Keratinocyte (primary cell): ENCODE measurements at regions not wholly inside any gene's neighbourhood (a gene's known extent, or its start where the extent isn't known, plus 50 kb on each side); places are given as distances from the start of the nearest gene placed in this dataset.

Experiments
- DNase-seq: peaks from one replicate; pipeline ENCODE4 v3.0.0-alpha.2; 2011; ENCODE audit warnings: low read depth, missing footprints, low spot score
- FAIRE-seq: peaks from 2 replicates; lab custom pipeline; 2011; peaks lifted over from hg19 to GRCh38; lab: Jason Lieb, UNC
- H2AFZ ChIP-seq: 2 replicates; pipeline ENCODE4 v1.6.0; 2012; ENCODE audit warnings: low read length, control low read depth, inconsistent platforms; ENCODE audit not compliant: control insufficient read depth
- H3K27ac ChIP-seq: 2 replicates; pipeline ENCODE4 v1.5.1; 2011; ENCODE audit warnings: low read length; ENCODE audit not compliant: control insufficient read depth, insufficient read depth
- H3K27me3 ChIP-seq: 3 replicates; pipeline ENCODE4 v1.6.0; 2011; ENCODE audit warnings: low read length; ENCODE audit not compliant: control insufficient read depth, insufficient read depth; ENCODE audit errors: extremely low read depth
- H3K36me3 ChIP-seq, 2 experiments: 2 replicates in 1 of 2; 3 replicates in 1 of 2; pipeline ENCODE4 v1.5.1; 2011; ENCODE audit warnings: low read length in 2 of 2, mild to moderate bottlenecking in 1 of 2; ENCODE audit not compliant: control insufficient read depth in 2 of 2, insufficient read depth in 2 of 2; ENCODE audit errors: extremely low read depth in 1 of 2
- H3K4me1 ChIP-seq: 3 replicates; pipeline ENCODE4 v1.5.1; 2011; ENCODE audit warnings: low read length; ENCODE audit not compliant: control insufficient read depth, insufficient read depth; ENCODE audit errors: extremely low read depth
- H3K4me2 ChIP-seq: 3 replicates; pipeline ENCODE4 v1.6.0; 2011; ENCODE audit warnings: low read depth, low read length; ENCODE audit not compliant: control insufficient read depth, insufficient read depth; ENCODE audit errors: extremely low read depth
- H3K4me3 ChIP-seq, 3 experiments: fragments of 200-600 bp in 1 of 3; sonication (generic) in 1 of 3; 2 replicates in 2 of 3; 3 replicates in 1 of 3; pipeline ENCODE4 v1.5.1; 2011 to 2016; ENCODE audit warnings: low read length in 3 of 3, mild to moderate bottlenecking in 3 of 3, control low read depth in 2 of 3, inconsistent platforms in 1 of 3, low read depth in 1 of 3, mixed read lengths in 1 of 3, mixed run types in 1 of 3, moderate library complexity in 1 of 3; ENCODE audit not compliant: control insufficient read depth in 2 of 3, insufficient read depth in 2 of 3; ENCODE audit errors: extremely low read depth in 1 of 3
- H3K79me2 ChIP-seq: 2 replicates; pipeline ENCODE4 v1.6.0; 2012; ENCODE audit warnings: low read length; ENCODE audit not compliant: control insufficient read depth, insufficient read depth
- H3K9ac ChIP-seq: 3 replicates; pipeline ENCODE4 v1.6.0; 2011; ENCODE audit warnings: low read length; ENCODE audit not compliant: control insufficient read depth, insufficient read depth; ENCODE audit errors: extremely low read depth
- H3K9me1 ChIP-seq: 3 replicates; pipeline ENCODE4 v1.6.0; 2011; ENCODE audit warnings: low read length; ENCODE audit not compliant: control insufficient read depth, insufficient read depth; ENCODE audit errors: extremely low read depth
- H3K9me3 ChIP-seq: 2 replicates; pipeline ENCODE4 v1.5.1; 2012; ENCODE audit warnings: low read depth, low read length; ENCODE audit not compliant: control insufficient read depth
- H4K20me1 ChIP-seq: 3 replicates; pipeline ENCODE4 v1.6.0; 2011; ENCODE audit warnings: low read length; ENCODE audit not compliant: control insufficient read depth, insufficient read depth; ENCODE audit errors: extremely low read depth
- EZH2 ChIP-seq: IDR thresholded peaks from one replicate; pipeline ENCODE4 v1.6.1; 2012; ENCODE audit warnings: inconsistent platforms, mild to moderate bottlenecking, low read length, moderate library complexity
- dilution Hi-C: fragments of 300-500 bp; cut with MboI; formaldehyde crosslinking; loops from one replicate; pipeline ENCODE4 v1.7.0; 2020; ENCODE audit warnings: low sequenced_read_pairs; ENCODE audit not compliant: extremely low pct_ligation_motif_present
- TF ChIP-seq, protein P1 (sequence below), 3 experiments: IDR thresholded peaks in 1 of 3; conservative IDR thresholded peaks in 1 of 3; optimal IDR thresholded peaks in 1 of 3; 2 replicates in 2 of 3; 3 replicates in 1 of 3; pipeline versions ENCODE3 to v1.5.1; 2011; ENCODE audit warnings: low read length in 3 of 3, mild to moderate bottlenecking in 3 of 3, moderate library complexity in 2 of 3, control low read depth in 1 of 3, inconsistent platforms in 1 of 3; ENCODE audit not compliant: insufficient read depth in 2 of 3; ENCODE audit errors: extremely low read depth in 1 of 3

DNA sequence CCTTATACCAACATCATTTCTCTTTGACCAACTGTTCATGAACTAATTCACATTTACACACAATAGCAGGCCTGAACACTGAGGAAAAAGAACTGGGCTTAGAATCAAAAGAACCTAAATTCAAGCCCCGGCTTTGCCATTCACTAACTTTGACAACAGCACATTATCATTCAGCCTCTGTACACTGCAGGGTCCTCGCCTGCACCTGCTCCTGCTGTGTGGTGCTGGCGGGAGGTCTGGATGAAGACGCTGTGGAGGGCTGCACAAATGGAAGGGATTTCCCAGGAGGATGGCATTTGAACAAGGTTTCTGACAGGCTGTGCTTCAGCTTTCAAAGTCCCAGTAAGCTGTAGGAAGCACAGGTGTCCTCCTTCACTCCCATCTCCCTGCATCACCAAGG is 151.2 kb downstream of the ZDHHC21 start:
- TF ChIP-seq, protein P1, sequence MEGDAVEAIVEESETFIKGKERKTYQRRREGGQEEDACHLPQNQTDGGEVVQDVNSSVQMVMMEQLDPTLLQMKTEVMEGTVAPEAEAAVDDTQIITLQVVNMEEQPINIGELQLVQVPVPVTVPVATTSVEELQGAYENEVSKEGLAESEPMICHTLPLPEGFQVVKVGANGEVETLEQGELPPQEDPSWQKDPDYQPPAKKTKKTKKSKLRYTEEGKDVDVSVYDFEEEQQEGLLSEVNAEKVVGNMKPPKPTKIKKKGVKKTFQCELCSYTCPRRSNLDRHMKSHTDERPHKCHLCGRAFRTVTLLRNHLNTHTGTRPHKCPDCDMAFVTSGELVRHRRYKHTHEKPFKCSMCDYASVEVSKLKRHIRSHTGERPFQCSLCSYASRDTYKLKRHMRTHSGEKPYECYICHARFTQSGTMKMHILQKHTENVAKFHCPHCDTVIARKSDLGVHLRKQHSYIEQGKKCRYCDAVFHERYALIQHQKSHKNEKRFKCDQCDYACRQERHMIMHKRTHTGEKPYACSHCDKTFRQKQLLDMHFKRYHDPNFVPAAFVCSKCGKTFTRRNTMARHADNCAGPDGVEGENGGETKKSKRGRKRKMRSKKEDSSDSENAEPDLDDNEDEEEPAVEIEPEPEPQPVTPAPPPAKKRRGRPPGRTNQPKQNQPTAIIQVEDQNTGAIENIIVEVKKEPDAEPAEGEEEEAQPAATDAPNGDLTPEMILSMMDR (optimal IDR thresholded peaks at IDR 0.05 in 1 of 3, IDR thresholded peaks at IDR 0.05 in 1 of 3, conservative IDR thresholded peaks at IDR 0.05 in 1 of 3; ENCODE audit: extremely low read depth in 1 of 3, insufficient read depth in 2 of 3, low read length in 3 of 3), result no peak
- H3K4me1 ChIP-seq, result no peaks in the 10 kb centered on the region
- no peaks in the 10 kb centered on the region for H3K27me3 ChIP-seq
- H4K20me1 ChIP-seq, result no peaks in the 10 kb centered on the region
- dilution Hi-C loops, result no loop called here
- DNase-seq, result no peak
- no peak overlapping the region for H3K27ac ChIP-seq
- H3K9ac ChIP-seq, result no peak overlapping the region
- H3K4me2 ChIP-seq, result no peak overlapping the region
- no peaks in the 10 kb centered on the region for H3K36me3 ChIP-seq
- no peak overlapping the region for H3K4me3 ChIP-seq
- H2AFZ ChIP-seq, result no peak overlapping the region
- FAIRE-seq, result no peak
- H3K79me2 ChIP-seq, result no peaks in the 10 kb centered on the region
- no peaks in the 10 kb centered on the region for H3K9me3 ChIP-seq
- no peaks in the 10 kb centered on the region for H3K9me1 ChIP-seq

DNA sequence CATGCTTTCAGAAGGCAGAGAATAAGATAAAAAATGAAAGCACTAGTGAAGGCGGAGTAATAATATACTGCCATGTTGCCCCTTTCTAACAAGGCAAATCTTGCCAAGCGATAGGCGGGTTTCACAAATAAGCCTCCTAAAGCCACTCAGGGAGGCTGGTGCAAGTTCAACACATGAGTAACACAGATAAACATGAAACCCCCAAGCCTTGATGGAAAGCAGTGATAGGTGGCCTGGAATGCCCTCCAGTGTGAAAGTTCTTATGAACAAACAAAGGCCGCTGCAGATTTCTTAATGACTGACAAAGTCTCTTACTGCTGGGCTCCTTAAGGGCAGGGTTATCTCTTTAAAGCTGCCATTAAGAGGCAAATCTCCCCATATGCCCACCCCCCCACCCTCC is 154.7 kb downstream of the ZDHHC21 start:
- FAIRE-seq (no peak), DNase-seq (no peak)

More for the DNA sequence above, 154.7 kb downstream of the ZDHHC21 start:
- Histone ChIP-seq H3K9me3 (no peaks in the 10 kb centered on the region), H3K9me1 (no peaks in the 10 kb centered on the region), H3K27me3 (no peaks in the 10 kb centered on the region), H3K4me3 (no peak overlapping the region), H3K4me1 (peaks cover 7% of the 10 kb centered on the region), H4K20me1 (no peaks in the 10 kb centered on the region), H3K4me2 (no peak overlapping the region), H3K27ac (no peak overlapping the region), H2AFZ (no peak overlapping the region), H3K79me2 (no peaks in the 10 kb centered on the region), H3K36me3 (no peaks in the 10 kb centered on the region), H3K9ac (no peak overlapping the region)
- dilution Hi-C loops, result no loop called here
- TF ChIP-seq, protein P1 (optimal IDR thresholded peaks at IDR 0.05 in 1 of 3, IDR thresholded peaks at IDR 0.05 in 1 of 3, conservative IDR thresholded peaks at IDR 0.05 in 1 of 3; ENCODE audit: extremely low read depth in 1 of 3, insufficient read depth in 2 of 3, low read length in 3 of 3), result no peak
- no peak for TF ChIP-seq EZH2
